GM12872 (cell line): ENCODE measurements at regions not wholly inside any gene's neighbourhood (a gene's known extent, or its start where the extent isn't known, plus 50 kb on each side); places are given as distances from the start of the nearest gene placed in this dataset.

Experiments
- CTCF ChIP-seq: IDR thresholded peaks from 3 replicates; pipeline ENCODE4 v1.5.1; 2011; ENCODE audit warnings: low read depth, mild to moderate bottlenecking, low read length, moderate library complexity; ENCODE audit not compliant: insufficient read depth

GRCh38 chr7:108735814-108736213, 166.1 kb downstream of the DNAJB9 start:
- TF ChIP-seq CTCF: no peak

- TF ChIP-seq CTCF: no peak
These were observed 166.7 kb downstream of the DNAJB9 start for GRCh38 chr7:108736221-108736891.

GRCh38 chr7:108770981-108771745, 201.5 kb downstream of the DNAJB9 start:
- TF ChIP-seq CTCF: no peak

GRCh38 chr7:108771853-108772252, 202.2 kb downstream of the DNAJB9 start:
- TF ChIP-seq CTCF: no peak

GRCh38 chr7:108777966-108778365, 208.3 kb downstream of the DNAJB9 start:
- no peak for TF ChIP-seq CTCF

- TF ChIP-seq CTCF: no peak
These were observed 219.8 kb downstream of the DNAJB9 start for GRCh38 chr7:108789451-108789850.

- no peak for TF ChIP-seq CTCF
These were observed 224.8 kb downstream of the DNAJB9 start for GRCh38 chr7:108794466-108794865.
